ENCODE measurements at regions not wholly inside any gene's neighbourhood (a gene's known extent, or its start where the extent isn't known, plus 50 kb on each side); places are given as distances from the start of the nearest gene placed in this dataset.

GRCh38 chr14:30162066-30162465 lies 234.4 kb upstream of the PRKD1 start:
- no peak overlapping the region for H3K27ac ChIP-seq
- no peaks in the 10 kb centered on the region for H3K27me3 ChIP-seq
- H3K9me3 ChIP-seq = no peaks in the 10 kb centered on the region
- DNase-seq (no peak), ATAC-seq (no peak)
- intact Hi-C loops (cut with DNase I) = no loop called here
- no peaks in the 10 kb centered on the region for H3K36me3 ChIP-seq
- H3K4me1 ChIP-seq = no peaks in the 10 kb centered on the region
- TF ChIP-seq, protein P1, sequence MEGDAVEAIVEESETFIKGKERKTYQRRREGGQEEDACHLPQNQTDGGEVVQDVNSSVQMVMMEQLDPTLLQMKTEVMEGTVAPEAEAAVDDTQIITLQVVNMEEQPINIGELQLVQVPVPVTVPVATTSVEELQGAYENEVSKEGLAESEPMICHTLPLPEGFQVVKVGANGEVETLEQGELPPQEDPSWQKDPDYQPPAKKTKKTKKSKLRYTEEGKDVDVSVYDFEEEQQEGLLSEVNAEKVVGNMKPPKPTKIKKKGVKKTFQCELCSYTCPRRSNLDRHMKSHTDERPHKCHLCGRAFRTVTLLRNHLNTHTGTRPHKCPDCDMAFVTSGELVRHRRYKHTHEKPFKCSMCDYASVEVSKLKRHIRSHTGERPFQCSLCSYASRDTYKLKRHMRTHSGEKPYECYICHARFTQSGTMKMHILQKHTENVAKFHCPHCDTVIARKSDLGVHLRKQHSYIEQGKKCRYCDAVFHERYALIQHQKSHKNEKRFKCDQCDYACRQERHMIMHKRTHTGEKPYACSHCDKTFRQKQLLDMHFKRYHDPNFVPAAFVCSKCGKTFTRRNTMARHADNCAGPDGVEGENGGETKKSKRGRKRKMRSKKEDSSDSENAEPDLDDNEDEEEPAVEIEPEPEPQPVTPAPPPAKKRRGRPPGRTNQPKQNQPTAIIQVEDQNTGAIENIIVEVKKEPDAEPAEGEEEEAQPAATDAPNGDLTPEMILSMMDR (IDR thresholded peaks at IDR 0.05) = no peak
- H3K4me3 ChIP-seq = no peak overlapping the region

DNA sequence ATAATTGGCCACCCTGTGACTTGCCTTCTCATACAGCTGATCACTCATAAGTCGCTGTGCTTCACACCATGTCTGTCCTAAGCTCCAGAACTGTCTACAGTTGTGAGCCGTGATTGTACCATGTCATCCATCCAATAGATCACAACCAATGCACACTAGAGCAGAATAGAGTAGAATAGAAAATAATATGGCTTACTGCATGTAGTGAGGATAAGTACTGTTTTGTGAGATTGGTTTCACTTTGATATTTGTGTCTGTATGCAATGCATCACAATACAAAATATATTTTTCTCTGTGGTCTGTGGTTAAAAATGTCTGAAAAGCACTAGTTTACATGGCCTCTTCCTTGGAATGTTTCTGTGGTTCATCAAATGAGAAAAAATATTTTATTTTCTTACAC lies 237.6 kb upstream of the PRKD1 start:
- TF ChIP-seq, protein P1 (IDR thresholded peaks at IDR 0.05) = no peak
- no peak for ATAC-seq
- Histone ChIP-seq H3K4me3 (no peak overlapping the region), H3K36me3 (no peaks in the 10 kb centered on the region), H3K27ac (no peak overlapping the region), H3K9me3 (peaks cover 0 to 21% of the 10 kb centered on the region in 2 donors), H3K27me3 (no peaks in the 10 kb centered on the region), H3K4me1 (no peaks in the 10 kb centered on the region)
- DNase-seq = no peak
- intact Hi-C loops (cut with DNase I) = no loop called here

DNA sequence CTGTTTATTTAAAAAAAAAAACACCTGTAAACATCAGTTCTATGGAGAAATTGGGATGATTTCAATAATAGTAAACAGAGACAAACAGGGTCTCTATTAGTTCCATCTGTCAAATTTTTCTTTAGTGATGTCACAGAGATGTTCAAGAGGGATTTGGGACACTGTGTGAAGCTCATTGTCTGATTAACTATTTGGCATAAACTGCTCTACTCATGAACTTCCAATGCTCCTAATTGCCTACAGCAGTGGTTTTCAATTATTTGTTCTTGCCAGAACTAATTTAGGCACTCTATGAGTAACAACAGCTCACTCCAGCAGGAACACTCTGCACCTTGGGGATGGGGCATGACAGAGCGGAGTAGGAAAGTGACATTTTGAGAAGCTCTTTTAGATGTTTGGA lies 250.1 kb upstream of the PRKD1 start:
- H3K9me3 ChIP-seq = no peaks in the 10 kb centered on the region
- H3K4me3 ChIP-seq = no peak overlapping the region
- TF ChIP-seq, protein P1 (IDR thresholded peaks at IDR 0.05) = no peak
- no peaks in the 10 kb centered on the region for H3K36me3 ChIP-seq
- H3K4me1 ChIP-seq = no peaks in the 10 kb centered on the region
- DNase-seq (no peak), ATAC-seq (no peak)
- intact Hi-C loops (cut with DNase I) = no loop called here
- H3K27me3 ChIP-seq = no peaks in the 10 kb centered on the region
- H3K27ac ChIP-seq = no peak overlapping the region

DNA sequence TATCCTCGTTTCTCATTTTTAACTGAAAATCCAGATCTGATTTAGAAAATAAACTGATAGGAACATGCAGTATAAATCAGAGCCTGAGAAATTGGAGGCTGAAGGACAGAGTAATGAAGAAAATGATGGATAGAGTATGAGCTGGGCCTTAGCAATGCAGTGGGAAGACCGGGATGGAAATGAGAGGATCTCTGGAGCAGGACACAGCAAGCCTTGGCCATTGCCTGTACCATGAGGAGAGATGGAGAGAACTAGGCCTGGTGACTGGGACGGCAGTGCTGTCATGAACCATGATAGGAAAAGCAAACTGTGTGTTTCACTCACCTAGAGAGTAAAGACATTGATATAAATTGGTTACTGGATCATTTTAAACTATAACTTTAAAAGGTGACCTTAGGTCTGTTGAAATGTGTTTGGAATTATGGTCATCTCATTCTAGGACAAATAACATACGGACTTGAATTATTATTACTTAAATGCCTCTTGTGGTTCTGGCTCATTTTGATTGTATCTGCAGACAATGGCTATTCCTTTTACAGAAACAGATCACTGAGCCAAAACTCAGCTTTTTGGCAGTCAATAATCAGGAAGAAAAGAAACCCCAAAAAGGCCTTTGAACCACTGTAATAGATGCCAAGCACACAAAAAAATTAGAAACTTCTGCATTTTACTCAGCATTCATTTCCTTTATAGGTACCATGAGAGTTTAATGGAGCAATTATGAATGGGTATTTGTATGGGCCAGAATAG lies 251.9 kb upstream of the PRKD1 start:
- Histone ChIP-seq H3K4me3 (no peak overlapping the region), H3K36me3 (no peaks in the 10 kb centered on the region), H3K9me3 (no peaks in the 10 kb centered on the region), H3K4me1 (no peaks in the 10 kb centered on the region), H3K27ac (no peak overlapping the region), H3K27me3 (no peaks in the 10 kb centered on the region)
- no peak for ATAC-seq
- no peak for DNase-seq
- TF ChIP-seq, protein P1 (IDR thresholded peaks at IDR 0.05) = no peak
- intact Hi-C loops (cut with DNase I) = no loop called here

- no peak for DNase-seq
- TF ChIP-seq, protein P1 (IDR thresholded peaks at IDR 0.05) = no peak
- Histone ChIP-seq H3K4me1 (no peaks in the 10 kb centered on the region), H3K4me3 (no peak overlapping the region), H3K27me3 (no peaks in the 10 kb centered on the region), H3K27ac (no peak overlapping the region), H3K9me3 (no peaks in the 10 kb centered on the region), H3K36me3 (no peaks in the 10 kb centered on the region)
- ATAC-seq = no peak
- intact Hi-C loops (cut with DNase I) = no loop called here
These were observed 252.6 kb upstream of the PRKD1 start for GRCh38 chr14:30180219-30180618.

All from left lung (tissue), 4 donors.